Neural cell (in vitro differentiated cells): ENCODE measurements at regions not wholly inside any gene's neighbourhood (a gene's known extent, or its start where the extent isn't known, plus 50 kb on each side); places are given as distances from the start of the nearest gene placed in this dataset.

ENCODE experiments used
- H2AFZ ChIP-seq: fragments of 200-600, 300-800 bp; sonication (generic), shearing (Covaris generic); 2 replicates; pipeline ENCODE4 v1.6.0; 2014; ENCODE audit warnings: low read depth, mild to moderate bottlenecking, antibody characterized with exemption, low read length, moderate library complexity
- H3F3A ChIP-seq: fragments of 200-600 bp; shearing (Covaris generic); 2 replicates; pipeline ENCODE4 v1.6.1; 2016; ENCODE audit warnings: mild to moderate bottlenecking, moderate library complexity, mixed read lengths, antibody characterized with exemption, low read length; ENCODE audit not compliant: insufficient read depth, poor library complexity, severe bottlenecking
- H3K27ac ChIP-seq: fragments of 200-600, 300-800 bp; sonication (generic), shearing (Covaris generic); 2 replicates; pipeline ENCODE4 v1.5.1; 2014; ENCODE audit warnings: mild to moderate bottlenecking, low read length, moderate library complexity
- H3K27me3 ChIP-seq: fragments of 300-800, 200-600 bp; sonication (generic), shearing (Covaris generic); 2 replicates; pipeline ENCODE4 v1.6.0; 2014; ENCODE audit warnings: mild to moderate bottlenecking, low read depth, low read length, moderate library complexity; ENCODE audit not compliant: insufficient read depth
- H3K36me3 ChIP-seq: fragments of 300-800, 200-600 bp; sonication (generic), shearing (Covaris generic); 2 replicates; pipeline ENCODE4 v1.5.1; 2014; ENCODE audit warnings: mild to moderate bottlenecking, antibody characterized with exemption, low read length, moderate library complexity; ENCODE audit not compliant: insufficient read depth
- H3K4me2 ChIP-seq: fragments of 300-800, 200-600 bp; sonication (generic), shearing (Covaris generic); 2 replicates; pipeline ENCODE4 v1.6.0; 2014; ENCODE audit warnings: mild to moderate bottlenecking, low read length
- H3K4me3 ChIP-seq: fragments of 300-800, 200-600 bp; sonication (generic), shearing (Covaris generic); 2 replicates; pipeline ENCODE4 v1.5.1; 2014; ENCODE audit warnings: mild to moderate bottlenecking, low read length, moderate library complexity
- H3K79me2 ChIP-seq: fragments of 200-600 bp; shearing (Covaris generic); replicated peaks from 2 replicates; pipeline ENCODE4 v1.6.0; 2014; ENCODE audit warnings: mild to moderate bottlenecking, low read length, moderate library complexity; ENCODE audit not compliant: insufficient read depth
- H3K9ac ChIP-seq: fragments of 300-800, 200-600 bp; sonication (generic), shearing (Covaris generic); 2 replicates; pipeline ENCODE4 v1.6.1; 2016; ENCODE audit warnings: mild to moderate bottlenecking, low read length, mixed read lengths
- H3K9me2 ChIP-seq: fragments of 200-600 bp; shearing (Covaris generic); 2 replicates; pipeline ENCODE4 v1.6.1; 2016; ENCODE audit warnings: mild to moderate bottlenecking, low read length, mixed read lengths; ENCODE audit not compliant: insufficient read depth
- H3K9me3 ChIP-seq: fragments of 200-600, 300-800 bp; sonication (generic), shearing (Covaris generic); 2 replicates; pipeline ENCODE4 v1.6.1; 2016; ENCODE audit warnings: mild to moderate bottlenecking, mixed run types, low read length, moderate library complexity, mixed read lengths
- H4K20me1 ChIP-seq: fragments of 200-600 bp; shearing (Covaris generic); 2 replicates; pipeline ENCODE4 v1.6.1; 2016; ENCODE audit warnings: mild to moderate bottlenecking, mixed run types; ENCODE audit not compliant: insufficient read depth
- EP300 ChIP-seq: fragments of 450-650 bp; conservative IDR thresholded peaks from 2 replicates; pipeline ENCODE4 v1.6.1; 2014; ENCODE audit warnings: antibody characterized with exemption, mild to moderate bottlenecking, moderate library complexity; ENCODE audit not compliant: poor library complexity, severe bottlenecking
- EZH2 ChIP-seq: fragments of 200-600, 300-800 bp; shearing (Covaris generic), sonication (generic); IDR thresholded peaks from 2 replicates; pipeline ENCODE4 v1.6.1; 2014; ENCODE audit warnings: antibody characterized with exemption, low read length, borderline replicate concordance, mild to moderate bottlenecking; ENCODE audit not compliant: insufficient read depth, poor library complexity, severe bottlenecking
- MXI1 ChIP-seq: fragments of 450-650 bp; conservative IDR thresholded peaks from 2 replicates; pipeline ENCODE4 v1.6.1; 2014; ENCODE audit warnings: antibody characterized with exemption, mild to moderate bottlenecking; ENCODE audit not compliant: poor library complexity, severe bottlenecking
- POLR2AphosphoS5 ChIP-seq: IDR thresholded peaks from 2 replicates; pipeline ENCODE4 v1.6.1; 2012
- RAD21 ChIP-seq: fragments of 450-650 bp; conservative IDR thresholded peaks from 2 replicates; pipeline ENCODE4 v1.6.1; 2014; ENCODE audit warnings: antibody characterized with exemption, mild to moderate bottlenecking, moderate library complexity
- SMC3 ChIP-seq: fragments of 450-650 bp; conservative IDR thresholded peaks from 2 replicates; pipeline ENCODE4 v1.6.1; 2014; ENCODE audit warnings: antibody characterized with exemption, mild to moderate bottlenecking, moderate library complexity; ENCODE audit not compliant: poor library complexity
- TAF1 ChIP-seq: IDR thresholded peaks from 2 replicates; pipeline ENCODE4 v1.6.1; 2012; ENCODE audit warnings: low read depth
- TF ChIP-seq, protein P1 (sequence below): IDR thresholded peaks from 2 replicates; pipeline ENCODE4 v1.6.1; 2012; ENCODE audit warnings: borderline replicate concordance
- TF ChIP-seq, protein P2 (sequence below): fragments of 450-650 bp; IDR thresholded peaks from 2 replicates; pipeline ENCODE4 v1.5.1; 2014; ENCODE audit warnings: antibody characterized with exemption, mild to moderate bottlenecking, moderate library complexity; ENCODE audit not compliant: poor library complexity, severe bottlenecking

DNA sequence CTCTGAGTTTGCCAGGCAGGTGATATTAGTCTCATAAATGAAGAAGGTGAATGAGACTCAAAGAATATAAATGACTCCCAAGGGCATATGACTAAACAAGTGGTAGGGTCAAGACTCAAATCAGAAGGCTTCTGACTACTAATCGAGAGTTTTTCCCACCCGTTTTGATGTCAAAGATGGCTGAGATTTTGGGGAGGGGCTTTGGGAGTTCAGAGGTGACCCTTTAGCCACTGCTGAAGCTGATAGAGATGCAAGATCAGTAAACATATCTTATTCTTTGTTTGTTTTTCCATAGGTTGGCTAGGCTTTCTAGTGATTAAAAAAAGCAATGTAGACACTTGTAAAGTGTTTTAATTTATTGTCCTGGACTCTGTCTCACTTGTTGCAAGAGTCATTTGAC lies 239.6 kb upstream of the PLEKHG7 start:
- no peak overlapping the region for H3K4me3 ChIP-seq
- no peaks in the 10 kb centered on the region for H4K20me1 ChIP-seq
- no peak for TF ChIP-seq POLR2AphosphoS5
- no peak for TF ChIP-seq SMC3
- no peak for TF ChIP-seq TAF1
- no peak for TF ChIP-seq MXI1
- TF ChIP-seq EZH2 = no peak
- TF ChIP-seq, protein P1, sequence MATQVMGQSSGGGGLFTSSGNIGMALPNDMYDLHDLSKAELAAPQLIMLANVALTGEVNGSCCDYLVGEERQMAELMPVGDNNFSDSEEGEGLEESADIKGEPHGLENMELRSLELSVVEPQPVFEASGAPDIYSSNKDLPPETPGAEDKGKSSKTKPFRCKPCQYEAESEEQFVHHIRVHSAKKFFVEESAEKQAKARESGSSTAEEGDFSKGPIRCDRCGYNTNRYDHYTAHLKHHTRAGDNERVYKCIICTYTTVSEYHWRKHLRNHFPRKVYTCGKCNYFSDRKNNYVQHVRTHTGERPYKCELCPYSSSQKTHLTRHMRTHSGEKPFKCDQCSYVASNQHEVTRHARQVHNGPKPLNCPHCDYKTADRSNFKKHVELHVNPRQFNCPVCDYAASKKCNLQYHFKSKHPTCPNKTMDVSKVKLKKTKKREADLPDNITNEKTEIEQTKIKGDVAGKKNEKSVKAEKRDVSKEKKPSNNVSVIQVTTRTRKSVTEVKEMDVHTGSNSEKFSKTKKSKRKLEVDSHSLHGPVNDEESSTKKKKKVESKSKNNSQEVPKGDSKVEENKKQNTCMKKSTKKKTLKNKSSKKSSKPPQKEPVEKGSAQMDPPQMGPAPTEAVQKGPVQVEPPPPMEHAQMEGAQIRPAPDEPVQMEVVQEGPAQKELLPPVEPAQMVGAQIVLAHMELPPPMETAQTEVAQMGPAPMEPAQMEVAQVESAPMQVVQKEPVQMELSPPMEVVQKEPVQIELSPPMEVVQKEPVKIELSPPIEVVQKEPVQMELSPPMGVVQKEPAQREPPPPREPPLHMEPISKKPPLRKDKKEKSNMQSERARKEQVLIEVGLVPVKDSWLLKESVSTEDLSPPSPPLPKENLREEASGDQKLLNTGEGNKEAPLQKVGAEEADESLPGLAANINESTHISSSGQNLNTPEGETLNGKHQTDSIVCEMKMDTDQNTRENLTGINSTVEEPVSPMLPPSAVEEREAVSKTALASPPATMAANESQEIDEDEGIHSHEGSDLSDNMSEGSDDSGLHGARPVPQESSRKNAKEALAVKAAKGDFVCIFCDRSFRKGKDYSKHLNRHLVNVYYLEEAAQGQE = no peak
- TF ChIP-seq EP300 = no peak
- TF ChIP-seq RAD21 = no peak
- TF ChIP-seq, protein P2, sequence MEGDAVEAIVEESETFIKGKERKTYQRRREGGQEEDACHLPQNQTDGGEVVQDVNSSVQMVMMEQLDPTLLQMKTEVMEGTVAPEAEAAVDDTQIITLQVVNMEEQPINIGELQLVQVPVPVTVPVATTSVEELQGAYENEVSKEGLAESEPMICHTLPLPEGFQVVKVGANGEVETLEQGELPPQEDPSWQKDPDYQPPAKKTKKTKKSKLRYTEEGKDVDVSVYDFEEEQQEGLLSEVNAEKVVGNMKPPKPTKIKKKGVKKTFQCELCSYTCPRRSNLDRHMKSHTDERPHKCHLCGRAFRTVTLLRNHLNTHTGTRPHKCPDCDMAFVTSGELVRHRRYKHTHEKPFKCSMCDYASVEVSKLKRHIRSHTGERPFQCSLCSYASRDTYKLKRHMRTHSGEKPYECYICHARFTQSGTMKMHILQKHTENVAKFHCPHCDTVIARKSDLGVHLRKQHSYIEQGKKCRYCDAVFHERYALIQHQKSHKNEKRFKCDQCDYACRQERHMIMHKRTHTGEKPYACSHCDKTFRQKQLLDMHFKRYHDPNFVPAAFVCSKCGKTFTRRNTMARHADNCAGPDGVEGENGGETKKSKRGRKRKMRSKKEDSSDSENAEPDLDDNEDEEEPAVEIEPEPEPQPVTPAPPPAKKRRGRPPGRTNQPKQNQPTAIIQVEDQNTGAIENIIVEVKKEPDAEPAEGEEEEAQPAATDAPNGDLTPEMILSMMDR = no peak
- H3K4me2 ChIP-seq = no peak overlapping the region
- no peak overlapping the region for H3K9ac ChIP-seq
- H3K9me2 ChIP-seq = no peaks in the 10 kb centered on the region
- peaks cover 3% of the 10 kb centered on the region for H3F3A ChIP-seq
- H2AFZ ChIP-seq = no peak overlapping the region
- no peak overlapping the region for H3K27ac ChIP-seq
- no peaks in the 10 kb centered on the region for H3K9me3 ChIP-seq
- H3K79me2 ChIP-seq = no peaks in the 10 kb centered on the region
- no peaks in the 10 kb centered on the region for H3K27me3 ChIP-seq
- H3K36me3 ChIP-seq = no peaks in the 10 kb centered on the region

DNA sequence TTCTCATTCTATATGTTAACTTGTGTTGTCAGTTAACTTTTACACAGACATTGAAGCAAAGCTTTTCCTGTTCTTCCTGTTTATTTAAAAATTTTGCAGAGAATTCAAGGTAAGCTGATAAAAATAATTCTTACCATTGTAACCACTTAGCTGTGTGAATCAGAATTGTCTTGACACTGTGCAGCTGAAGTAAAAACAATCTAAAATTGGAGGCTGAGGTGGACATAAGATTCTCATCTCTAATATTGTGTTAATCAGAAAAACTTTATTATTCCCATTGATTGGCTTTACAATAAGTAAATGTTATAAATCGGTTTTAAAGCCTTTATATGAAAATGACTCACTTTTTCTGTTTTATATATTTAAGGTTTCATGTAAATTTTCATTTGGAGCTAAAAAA lies 240.3 kb upstream of the PLEKHG7 start:
- Histone ChIP-seq H4K20me1 (no peaks in the 10 kb centered on the region), H3K27me3 (no peaks in the 10 kb centered on the region), H3K4me2 (no peak overlapping the region), H3K27ac (no peak overlapping the region), H3K9me2 (no peaks in the 10 kb centered on the region), H3F3A (peaks cover 3% of the 10 kb centered on the region), H3K9me3 (no peaks in the 10 kb centered on the region), H3K36me3 (no peaks in the 10 kb centered on the region), H3K9ac (no peak overlapping the region), H2AFZ (no peak overlapping the region), H3K4me3 (no peak overlapping the region), H3K79me2 (no peaks in the 10 kb centered on the region)
- TF ChIP-seq, protein P1 = no peak
- TF ChIP-seq EP300 = no peak
- TF ChIP-seq, protein P2 = no peak
